K562 (cell line): ENCODE measurements at regions not wholly inside any gene's neighbourhood (a gene's known extent, or its start where the extent isn't known, plus 50 kb on each side); places are given as distances from the start of the nearest gene placed in this dataset.

Experiments
- ATAC-seq: fragments of 200-7000 bp; cut with Tn5 transposase; 3 replicates; pipeline ENCODE4 v1.9.1; 2020; ENCODE audit warnings: moderate library complexity
- BruUV-seq: library from RNA; stranded (reverse); fragments of 400-500 nt; replicated peaks from 2 replicates; lab custom pipeline; 2021; lab: Mats Ljungman, UMichigan
- CTCF ChIA-PET: fragments of 300-600 bp; formaldehyde crosslinking; extraction: SDS; loops from one replicate; lab custom pipeline; 2021; ENCODE audit warnings: low intra/inter-chr PET ratio; lab: Yijun Ruan, JAX
- POLR2A ChIA-PET: fragments of 300-600, 350-650 bp; sonication (Branson Sonifier 250); formaldehyde crosslinking; extraction: SDS; loops from one replicate; lab custom pipeline; 2021; ENCODE audit warnings: antibody characterized with exemption, inconsistent platforms; lab: Yijun Ruan, JAX
- DNase-seq, 4 experiments: peaks; one replicate each; pipeline versions ENCODE4 v3.0.0 to v3.0.0-alpha.2; 2011 to 2018; ENCODE audit warnings: low spot score in 3 of 4, mixed read lengths in 3 of 4; ENCODE audit errors: extremely low read depth in 1 of 4
- FAIRE-seq: peaks from 2 replicates; lab custom pipeline; 2011; peaks lifted over from hg19 to GRCh38; lab: Jason Lieb, UNC
- H2AFZ ChIP-seq: 2 replicates; pipeline ENCODE4 v1.6.0; 2011; ENCODE audit warnings: low read depth, low read length, control low read depth, inconsistent platforms
- H3K27ac ChIP-seq: fragments of 200-600 bp; 3 replicates; pipeline ENCODE4 v1.8.0; 2011; ENCODE audit warnings: low read depth, mild to moderate bottlenecking, control low read depth, inconsistent platforms, low read length, moderate library complexity, mixed read lengths; ENCODE audit errors: extremely low read depth
- H3K27me3 ChIP-seq, 2 experiments: fragments of 300-600 bp in 1 of 2; 2 replicates in 1 of 2; 3 replicates in 1 of 2; pipeline versions ENCODE4 v1.6.0 to v1.8.0; 2011; ENCODE audit warnings: inconsistent platforms in 2 of 2, low read length in 2 of 2, mild to moderate bottlenecking in 1 of 2, mixed read lengths in 1 of 2, moderate library complexity in 1 of 2; ENCODE audit not compliant: control insufficient read depth in 2 of 2, insufficient read depth in 2 of 2
- H3K36me3 ChIP-seq: fragments of 300-600 bp; 3 replicates; pipeline ENCODE4 v1.8.0; 2011; ENCODE audit warnings: mild to moderate bottlenecking, low read length, inconsistent platforms; ENCODE audit not compliant: control insufficient read depth, insufficient read depth
- H3K4me1 ChIP-seq, 2 experiments: fragments of 200-600 bp in 1 of 2; replicated peaks in 1 of 2; 2 replicates in 1 of 2; 3 replicates in 1 of 2; pipeline versions ENCODE4 v1.5.1 to v1.8.0; 2011; ENCODE audit warnings: inconsistent platforms in 2 of 2, low read length in 2 of 2, mild to moderate bottlenecking in 1 of 2, mixed read lengths in 1 of 2, moderate library complexity in 1 of 2; ENCODE audit not compliant: control insufficient read depth in 2 of 2, insufficient read depth in 2 of 2
- H3K4me2 ChIP-seq: 2 replicates; pipeline ENCODE4 v1.6.1; 2011; ENCODE audit warnings: low read length, control low read depth, inconsistent platforms, mixed read lengths; ENCODE audit not compliant: insufficient read depth
- H3K4me3 ChIP-seq: fragments of 200-600 bp; sonication (generic), shearing (Covaris generic); 2 replicates; pipeline ENCODE4 v1.5.1; 2016; ENCODE audit warnings: control low read depth, inconsistent platforms
- H3K79me2 ChIP-seq: fragments of 200-600 bp; 3 replicates; pipeline ENCODE4 v1.8.0; 2011; ENCODE audit warnings: low read length, inconsistent platforms; ENCODE audit not compliant: control insufficient read depth, insufficient read depth
- H3K9ac ChIP-seq, 2 experiments: 2 replicates each; pipeline versions ENCODE4 v1.6.0 to v1.6.1; 2011; ENCODE audit warnings: low read depth in 2 of 2, low read length in 2 of 2, control low read depth in 1 of 2, inconsistent platforms in 1 of 2, mild to moderate bottlenecking in 1 of 2, mixed read lengths in 1 of 2; ENCODE audit not compliant: insufficient read depth in 1 of 2
- H3K9me1 ChIP-seq: one replicate; pipeline ENCODE4 v1.6.0; 2011; ENCODE audit warnings: inconsistent platforms, mild to moderate bottlenecking, low read length, moderate library complexity; ENCODE audit not compliant: control insufficient read depth, insufficient read depth
- H3K9me3 ChIP-seq: replicated peaks from 2 replicates; pipeline ENCODE4 v1.5.1; 2011; ENCODE audit warnings: low read depth, low read length, inconsistent platforms; ENCODE audit not compliant: control insufficient read depth, insufficient read depth
- H4K20me1 ChIP-seq: replicated peaks from 2 replicates; pipeline ENCODE4 v1.6.1; 2011; ENCODE audit warnings: low read length, inconsistent platforms, mixed read lengths; ENCODE audit not compliant: control insufficient read depth, insufficient read depth
- ATF3 ChIP-seq, 2 experiments: fragments of 450-650 bp in 1 of 2; sonication (generic) in 1 of 2; formaldehyde crosslinking in 1 of 2; IDR thresholded peaks in 1 of 2; conservative IDR thresholded peaks in 1 of 2; 2 replicates each; pipeline versions ENCODE4 v1.6.1 to v1.8.1; 2016 to 2023; ENCODE audit warnings: mild to moderate bottlenecking in 2 of 2, moderate library complexity in 2 of 2, inconsistent platforms in 1 of 2, missing genetic modification reagents in 1 of 2
- ATF4 ChIP-seq: fragments of 450-650 bp; formaldehyde crosslinking; IDR thresholded peaks from 2 replicates; pipeline ENCODE4 v1.4.0; 2022; ENCODE audit warnings: mild to moderate bottlenecking, moderate library complexity
- CBFA2T3 ChIP-seq: fragments of 450-650 bp; IDR thresholded peaks from 2 replicates; pipeline ENCODE4 v1.6.1; 2017
- E2F5 ChIP-seq: sonication (generic); formaldehyde crosslinking; IDR thresholded peaks from 2 replicates; pipeline ENCODE4 v1.8.0; 2022; ENCODE audit warnings: mild to moderate bottlenecking, missing genetic modification reagents
- KHSRP ChIP-seq: fragments of 450-650 bp; IDR thresholded peaks from 2 replicates; pipeline ENCODE4 v1.6.1; 2017
- MCM5 ChIP-seq: fragments of 450-650 bp; IDR thresholded peaks from 2 replicates; pipeline ENCODE4 v1.6.1; 2016; ENCODE audit warnings: low read depth
- PCBP2 ChIP-seq: fragments of 200-400 bp; formaldehyde crosslinking; IDR thresholded peaks from 2 replicates; pipeline ENCODE4 v1.6.1; 2018; ENCODE audit warnings: low read length, low read depth, mild to moderate bottlenecking, moderate library complexity; ENCODE audit not compliant: poor library complexity, severe bottlenecking
- POLR2A ChIP-seq: fragments of 450-650 bp; conservative IDR thresholded peaks from 2 replicates; pipeline ENCODE4 v1.6.1; 2016
- RB1 ChIP-seq: fragments of 450-650 bp; IDR thresholded peaks from 2 replicates; pipeline ENCODE4 v1.6.1; 2017; ENCODE audit warnings: low read depth, mild to moderate bottlenecking
- RNF219 ChIP-seq: fragments of 250-450 bp; sonication (Bioruptor Pico); IDR thresholded peaks from 2 replicates; pipeline ENCODE4 v1.5.0; 2022; ENCODE audit warnings: mild to moderate bottlenecking
- SRSF7 ChIP-seq: fragments of 200-400 bp; formaldehyde crosslinking; optimal IDR thresholded peaks from 2 replicates; pipeline ENCODE3; 2017; ENCODE audit warnings: mild to moderate bottlenecking, low read depth, low read length
- SRSF9 ChIP-seq: fragments of 200-400 bp; formaldehyde crosslinking; IDR thresholded peaks from 2 replicates; pipeline ENCODE4 v1.6.1; 2017; ENCODE audit warnings: low read depth, low read length, borderline replicate concordance
- TAL1 ChIP-seq: fragments of 450-650 bp; IDR thresholded peaks from 2 replicates; pipeline ENCODE4 v1.6.1; 2016; ENCODE audit warnings: mild to moderate bottlenecking
- TCF7L2 ChIP-seq: fragments of 150-350 bp; IDR thresholded peaks from 2 replicates; pipeline ENCODE4 v1.6.1; 2016; ENCODE audit warnings: low read depth, mild to moderate bottlenecking, low read length, moderate library complexity
- ZNF512 ChIP-seq: IDR thresholded peaks from 2 replicates; pipeline ENCODE4 v1.6.1; 2016; ENCODE audit warnings: missing genetic modification characterization, missing compliant biosample characterization
- WGBS: fragments of 100-300 bp; shearing (Covaris generic); methylation state at CpG from one replicate; pipeline ENCODE4 v1.1.6; 2016; ENCODE audit warnings: low coverage, mixed read lengths; ENCODE audit not compliant: insufficient coverage; ENCODE audit errors: missing lambda C conversion rate; 5-methylcytosine and 5-hydroxymethylcytosine counted together
- in situ Hi-C: fragments of 300-500 bp; cut with MboI; formaldehyde crosslinking; loops from 4 replicates; pipeline ENCODE4 v1.15.0; 2018; ENCODE audit warnings: inconsistent platforms, mixed read lengths
- intact Hi-C: fragments of 100-400 bp; cut with micrococcal nuclease; formaldehyde crosslinking; loops from 2 replicates; pipeline ENCODE4 v1.14.2; 2022

- TF ChIP-seq TCF7L2 (no peak), MCM5 (no peak), POLR2A (no peak), ZNF512 (tag) (no peak), ATF3 (IDR thresholded peaks at IDR 0.05) (no peak), ATF3 (CRISPR knock-in tag; conservative IDR thresholded peaks at IDR 0.05) (no peak)
Observed at GRCh38 chr12:92229381-92229780, 83.7 kb upstream of the BTG1 start (continued).

- BruUV-seq = no TSS peak
- WGBS = 50% methylated on average over 3 of the region's 3 CpGs
- in situ Hi-C loops (no loop called here), intact Hi-C loops (no loop called here)
- no peaks in the 10 kb centered on the region for H3K9me3 ChIP-seq
- DNase-seq = peak in 1 of 4 experiments; percentile 44
- POLR2A ChIA-PET = interaction anchor here (0.7 to 1.4 kb wide), 3 partner anchors 9 to 15 kb away, joined by 3 to 4 read pairs (median 3); no protein-coding TSS in a partner anchor
- no peaks in the 10 kb centered on the region for H4K20me1 ChIP-seq
- no peak for TF ChIP-seq RNF219 (CRISPR knock-in tag)
- no peak for TF ChIP-seq KHSRP
- TF ChIP-seq CBFA2T3 = peak; percentile 44; the same call in 1 of the 2 replicates
- no peak for TF ChIP-seq ATF4
- TF ChIP-seq E2F5 (CRISPR knock-in tag) = no peak
- TF ChIP-seq SRSF9 = no peak
- no peak for TF ChIP-seq RB1
- no peak for TF ChIP-seq SRSF7
- no peak for TF ChIP-seq PCBP2
- TF ChIP-seq TAL1 = peak; percentile 38; the same call in 1 of the 2 replicates
- no peak overlapping the region for H3K9ac ChIP-seq
- H3K9me1 ChIP-seq = no peaks in the 10 kb centered on the region
- H2AFZ ChIP-seq = 0 out of 2 replicates have a peak overlapping the region, but pooled peaks have one; percentile 40
- no peak overlapping the region for H3K27ac ChIP-seq
- peaks cover 5 to 8% of the 10 kb centered on the region in 2 experiments; a peak in 3 of 5 replicates for H3K4me1 ChIP-seq
- CTCF ChIA-PET = no interaction called here
- H3K4me3 ChIP-seq = no peak overlapping the region
- FAIRE-seq = no peak
- H3K79me2 ChIP-seq = no peaks in the 10 kb centered on the region
- H3K36me3 ChIP-seq = no peaks in the 10 kb centered on the region
- ATAC-seq = peak; percentile 43
- H3K27me3 ChIP-seq = no peaks in the 10 kb centered on the region
- H3K4me2 ChIP-seq = no peak overlapping the region
Observed at GRCh38 chr12:92226961-92227360, 81.3 kb upstream of the BTG1 start.
